ENCODE measurements at regions not wholly inside any gene's neighbourhood (a gene's known extent, or its start where the extent isn't known, plus 50 kb on each side); places are given as distances from the start of the nearest gene placed in this dataset.

- no peak for TF ChIP-seq NFRKB (IDR thresholded peaks at IDR 0.05; ENCODE audit: low read depth)
- no peak for TF ChIP-seq EZH2 (IDR thresholded peaks at IDR 0.05; ENCODE audit: borderline replicate concordance, low read depth, low read length)
Observed at GRCh38 chr1:232384171-232384883, 245.6 kb downstream of the SIPA1L2 start (continued).

DNA sequence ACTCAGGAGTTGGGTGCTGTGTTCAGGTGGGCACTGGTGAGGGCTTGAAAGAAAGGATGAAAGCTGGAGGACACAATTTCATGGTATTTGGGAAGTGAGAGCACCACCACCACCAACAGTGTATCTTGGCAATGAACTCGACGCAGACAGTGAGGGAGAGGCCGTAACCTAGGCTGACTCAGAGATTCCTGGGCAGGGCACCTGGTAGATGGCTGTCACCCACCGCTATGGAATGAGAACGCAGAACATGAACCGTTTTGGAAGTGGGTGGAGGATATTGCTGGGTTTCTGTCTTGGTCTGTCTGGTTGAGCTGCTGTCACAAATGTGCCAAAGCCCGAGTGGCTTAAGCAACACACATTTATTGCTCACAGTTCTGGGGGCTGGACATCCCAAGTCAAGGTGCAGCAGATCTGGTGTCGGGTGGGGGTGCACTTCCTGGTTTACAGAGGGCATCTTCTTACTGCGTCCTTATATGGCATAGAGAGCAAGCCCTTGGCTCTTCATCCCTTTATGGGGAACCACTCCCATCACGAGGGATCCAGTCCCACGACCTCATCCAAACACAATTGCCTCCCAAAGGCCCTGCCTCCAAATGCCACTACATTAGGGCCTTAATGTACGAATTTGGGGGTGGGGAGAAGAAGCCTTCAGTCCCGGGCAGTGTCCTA is 246.3 kb downstream of the SIPA1L2 start:
- Histone ChIP-seq H3K9ac (ENCODE audit: insufficient read depth in 1 of 2, low read depth in 2 of 2, low read length in 2 of 2) (no peak overlapping the region), H3K4me3 (no peak overlapping the region), H3K27me3 (ENCODE audit: control insufficient read depth in 2 of 2, insufficient read depth in 2 of 2, low read length in 2 of 2) (no peaks in the 10 kb centered on the region; a peak in 1 of 5 replicates), H2AFZ (ENCODE audit: low read depth, low read length) (no peak overlapping the region), H3K79me2 (ENCODE audit: control insufficient read depth, insufficient read depth, low read length) (no peaks in the 10 kb centered on the region), H3K27ac (ENCODE audit: extremely low read depth, low read depth, low read length) (no peak overlapping the region), H4K20me1 (replicated peaks; ENCODE audit: control insufficient read depth, insufficient read depth, low read length) (no peaks in the 10 kb centered on the region), H3K9me1 (ENCODE audit: control insufficient read depth, insufficient read depth, low read length) (no peaks in the 10 kb centered on the region), H3K36me3 (ENCODE audit: control insufficient read depth, insufficient read depth, low read length) (no peaks in the 10 kb centered on the region), H3K4me2 (ENCODE audit: insufficient read depth, low read length) (no peak overlapping the region), H3K9me3 (replicated peaks; ENCODE audit: control insufficient read depth, insufficient read depth, low read depth, low read length) (no peaks in the 10 kb centered on the region), H3K4me1 (replicated peaks in 1 of 2; ENCODE audit: control insufficient read depth in 2 of 2, insufficient read depth in 2 of 2, low read length in 2 of 2) (no peaks in the 10 kb centered on the region)
- CTCF ChIA-PET (ENCODE audit: low intra/inter-chr PET ratio), result no interaction called here
- 1% methylated on average over 13 of the region's 13 CpGs for WGBS (ENCODE audit: insufficient coverage, low coverage, missing lambda C conversion rate)
- FAIRE-seq, result no peak
- no TSS peak for BruUV-seq (replicated peaks)
- in situ Hi-C loops (cut with MboI), result no loop called here
- ATAC-seq, result no peak
- intact Hi-C loops (cut with micrococcal nuclease), result no loop called here
- POLR2A ChIA-PET, result interaction anchor here (0.5 to 1.4 kb wide), 2 partner anchors 8 to 325 kb away, joined by 3 read pairs; no protein-coding TSS in a partner anchor
- no peak for DNase-seq (ENCODE audit: extremely low read depth in 1 of 4, low spot score in 3 of 4)
- TF ChIP-seq MBD1 (CRISPR knock-in tag; IDR thresholded peaks at IDR 0.05), result no peak
- TF ChIP-seq MNT (conservative IDR thresholded peaks at IDR 0.05), result no peak
- no peak for TF ChIP-seq NR0B1 (IDR thresholded peaks at IDR 0.05; ENCODE audit: partially characterized antibody)
- TF ChIP-seq ZNF239 (CRISPR knock-in tag; IDR thresholded peaks at IDR 0.05), result no peak
- no peak for TF ChIP-seq SRSF7 (optimal IDR thresholded peaks at IDR 0.05; ENCODE audit: low read depth, low read length)
- no peak for TF ChIP-seq POLR2G (IDR thresholded peaks at IDR 0.05; ENCODE audit: low read depth, low read length)
- no peak for TF ChIP-seq MAFF (IDR thresholded peaks at IDR 0.05; ENCODE audit: low read length)

Measured in K562 (cell line).